Vagina (tissue), 2 donors: ENCODE measurements at regions not wholly inside any gene's neighbourhood (a gene's known extent, or its start where the extent isn't known, plus 50 kb on each side); places are given as distances from the start of the nearest gene placed in this dataset.

Experiments
- CTCF ChIP-seq, 3 experiments: fragments of 450-650 bp in 2 of 3; fragments of 200-600 bp in 1 of 3; sonication (generic) in 1 of 3; IDR thresholded peaks; one replicate each; pipeline ENCODE4 v1.5.1; 2017 to 2019; ENCODE audit warnings: antibody characterized with exemption in 3 of 3, mild to moderate bottlenecking in 2 of 3, moderate library complexity in 2 of 3
- POLR2A ChIP-seq, 2 donors: fragments of 450-650 bp; IDR thresholded peaks; one replicate each; pipeline ENCODE4 v1.6.1; 2017; ENCODE audit warnings: antibody characterized with exemption in 2 of 2, mild to moderate bottlenecking in 2 of 2, moderate library complexity in 2 of 2

- TF ChIP-seq CTCF (IDR thresholded peaks at IDR 0.05): no peak
- no peak for TF ChIP-seq POLR2A (IDR thresholded peaks at IDR 0.05)
Observed at GRCh38 chrX:129318375-129318774, 204.9 kb downstream of the SMARCA1 start.
